Neural cell (in vitro differentiated cells): ENCODE measurements at regions not wholly inside any gene's neighbourhood (a gene's known extent, or its start where the extent isn't known, plus 50 kb on each side); places are given as distances from the start of the nearest gene placed in this dataset.

ENCODE experiments used
- EP300 ChIP-seq: fragments of 450-650 bp; conservative IDR thresholded peaks from 2 replicates; pipeline ENCODE4 v1.6.1; 2014; ENCODE audit warnings: antibody characterized with exemption, mild to moderate bottlenecking, moderate library complexity; ENCODE audit not compliant: poor library complexity, severe bottlenecking
- EZH2 ChIP-seq: fragments of 200-600, 300-800 bp; shearing (Covaris generic), sonication (generic); IDR thresholded peaks from 2 replicates; pipeline ENCODE4 v1.6.1; 2014; ENCODE audit warnings: antibody characterized with exemption, low read length, borderline replicate concordance, mild to moderate bottlenecking; ENCODE audit not compliant: insufficient read depth, poor library complexity, severe bottlenecking
- POLR2AphosphoS5 ChIP-seq: IDR thresholded peaks from 2 replicates; pipeline ENCODE4 v1.6.1; 2012
- RAD21 ChIP-seq: fragments of 450-650 bp; conservative IDR thresholded peaks from 2 replicates; pipeline ENCODE4 v1.6.1; 2014; ENCODE audit warnings: antibody characterized with exemption, mild to moderate bottlenecking, moderate library complexity
- SMC3 ChIP-seq: fragments of 450-650 bp; conservative IDR thresholded peaks from 2 replicates; pipeline ENCODE4 v1.6.1; 2014; ENCODE audit warnings: antibody characterized with exemption, mild to moderate bottlenecking, moderate library complexity; ENCODE audit not compliant: poor library complexity
- TAF1 ChIP-seq: IDR thresholded peaks from 2 replicates; pipeline ENCODE4 v1.6.1; 2012; ENCODE audit warnings: low read depth
- TF ChIP-seq, protein P1 (sequence below): fragments of 450-650 bp; IDR thresholded peaks from 2 replicates; pipeline ENCODE4 v1.5.1; 2014; ENCODE audit warnings: antibody characterized with exemption, mild to moderate bottlenecking, moderate library complexity; ENCODE audit not compliant: poor library complexity, severe bottlenecking
- TF ChIP-seq, protein P2 (sequence below): IDR thresholded peaks from 2 replicates; pipeline ENCODE4 v1.6.1; 2012; ENCODE audit warnings: borderline replicate concordance

DNA sequence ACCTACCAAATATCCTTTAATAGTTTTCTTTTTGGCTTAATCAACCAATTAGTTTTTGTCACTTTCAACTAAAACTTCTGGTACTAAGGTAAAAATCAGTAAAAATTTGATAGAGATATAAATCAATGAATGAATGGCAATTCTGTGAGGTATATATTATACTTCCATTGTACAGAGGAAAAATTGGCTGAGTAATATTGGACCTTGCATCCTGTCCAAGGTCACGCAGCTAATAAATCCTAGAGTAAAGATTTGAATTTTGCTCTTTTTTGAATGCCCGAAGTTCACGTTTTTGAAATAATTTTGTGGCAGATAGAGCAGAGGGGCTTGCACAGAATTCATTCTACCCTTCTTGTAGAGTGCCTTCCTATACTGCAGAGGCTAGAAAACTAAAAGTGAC, 81.1 kb upstream of the ZNF280D start:
- TF ChIP-seq, protein P1, sequence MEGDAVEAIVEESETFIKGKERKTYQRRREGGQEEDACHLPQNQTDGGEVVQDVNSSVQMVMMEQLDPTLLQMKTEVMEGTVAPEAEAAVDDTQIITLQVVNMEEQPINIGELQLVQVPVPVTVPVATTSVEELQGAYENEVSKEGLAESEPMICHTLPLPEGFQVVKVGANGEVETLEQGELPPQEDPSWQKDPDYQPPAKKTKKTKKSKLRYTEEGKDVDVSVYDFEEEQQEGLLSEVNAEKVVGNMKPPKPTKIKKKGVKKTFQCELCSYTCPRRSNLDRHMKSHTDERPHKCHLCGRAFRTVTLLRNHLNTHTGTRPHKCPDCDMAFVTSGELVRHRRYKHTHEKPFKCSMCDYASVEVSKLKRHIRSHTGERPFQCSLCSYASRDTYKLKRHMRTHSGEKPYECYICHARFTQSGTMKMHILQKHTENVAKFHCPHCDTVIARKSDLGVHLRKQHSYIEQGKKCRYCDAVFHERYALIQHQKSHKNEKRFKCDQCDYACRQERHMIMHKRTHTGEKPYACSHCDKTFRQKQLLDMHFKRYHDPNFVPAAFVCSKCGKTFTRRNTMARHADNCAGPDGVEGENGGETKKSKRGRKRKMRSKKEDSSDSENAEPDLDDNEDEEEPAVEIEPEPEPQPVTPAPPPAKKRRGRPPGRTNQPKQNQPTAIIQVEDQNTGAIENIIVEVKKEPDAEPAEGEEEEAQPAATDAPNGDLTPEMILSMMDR, result no peak
- no peak for TF ChIP-seq POLR2AphosphoS5
- TF ChIP-seq, protein P2, sequence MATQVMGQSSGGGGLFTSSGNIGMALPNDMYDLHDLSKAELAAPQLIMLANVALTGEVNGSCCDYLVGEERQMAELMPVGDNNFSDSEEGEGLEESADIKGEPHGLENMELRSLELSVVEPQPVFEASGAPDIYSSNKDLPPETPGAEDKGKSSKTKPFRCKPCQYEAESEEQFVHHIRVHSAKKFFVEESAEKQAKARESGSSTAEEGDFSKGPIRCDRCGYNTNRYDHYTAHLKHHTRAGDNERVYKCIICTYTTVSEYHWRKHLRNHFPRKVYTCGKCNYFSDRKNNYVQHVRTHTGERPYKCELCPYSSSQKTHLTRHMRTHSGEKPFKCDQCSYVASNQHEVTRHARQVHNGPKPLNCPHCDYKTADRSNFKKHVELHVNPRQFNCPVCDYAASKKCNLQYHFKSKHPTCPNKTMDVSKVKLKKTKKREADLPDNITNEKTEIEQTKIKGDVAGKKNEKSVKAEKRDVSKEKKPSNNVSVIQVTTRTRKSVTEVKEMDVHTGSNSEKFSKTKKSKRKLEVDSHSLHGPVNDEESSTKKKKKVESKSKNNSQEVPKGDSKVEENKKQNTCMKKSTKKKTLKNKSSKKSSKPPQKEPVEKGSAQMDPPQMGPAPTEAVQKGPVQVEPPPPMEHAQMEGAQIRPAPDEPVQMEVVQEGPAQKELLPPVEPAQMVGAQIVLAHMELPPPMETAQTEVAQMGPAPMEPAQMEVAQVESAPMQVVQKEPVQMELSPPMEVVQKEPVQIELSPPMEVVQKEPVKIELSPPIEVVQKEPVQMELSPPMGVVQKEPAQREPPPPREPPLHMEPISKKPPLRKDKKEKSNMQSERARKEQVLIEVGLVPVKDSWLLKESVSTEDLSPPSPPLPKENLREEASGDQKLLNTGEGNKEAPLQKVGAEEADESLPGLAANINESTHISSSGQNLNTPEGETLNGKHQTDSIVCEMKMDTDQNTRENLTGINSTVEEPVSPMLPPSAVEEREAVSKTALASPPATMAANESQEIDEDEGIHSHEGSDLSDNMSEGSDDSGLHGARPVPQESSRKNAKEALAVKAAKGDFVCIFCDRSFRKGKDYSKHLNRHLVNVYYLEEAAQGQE, result no peak
- no peak for TF ChIP-seq SMC3
- TF ChIP-seq RAD21, result no peak
- TF ChIP-seq EP300, result no peak
- no peak for TF ChIP-seq TAF1
- TF ChIP-seq EZH2, result no peak
